ENCODE measurements at regions not wholly inside any gene's neighbourhood (a gene's known extent, or its start where the extent isn't known, plus 50 kb on each side); places are given as distances from the start of the nearest gene placed in this dataset.

DNA sequence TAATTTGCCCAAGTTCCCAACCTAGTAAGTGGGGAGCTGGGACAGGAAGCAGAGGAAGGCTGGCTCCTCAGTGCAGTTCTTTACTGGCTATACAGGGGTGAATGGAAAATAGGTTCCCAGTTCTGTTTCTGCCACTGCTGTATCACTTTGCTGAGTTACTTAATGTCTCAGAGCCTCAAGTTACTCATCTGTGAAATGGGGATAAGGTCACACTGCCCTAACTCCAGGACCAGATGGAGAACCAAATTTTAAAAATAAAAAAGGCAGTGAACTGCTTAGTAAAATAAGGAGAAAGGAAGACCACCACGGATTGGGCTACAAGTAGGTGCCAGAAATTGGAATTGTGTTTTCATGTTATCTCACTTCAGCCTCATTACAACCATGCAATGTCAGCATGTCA lies 147.8 kb downstream of the OMA1 start:
- TF ChIP-seq, protein P1, sequence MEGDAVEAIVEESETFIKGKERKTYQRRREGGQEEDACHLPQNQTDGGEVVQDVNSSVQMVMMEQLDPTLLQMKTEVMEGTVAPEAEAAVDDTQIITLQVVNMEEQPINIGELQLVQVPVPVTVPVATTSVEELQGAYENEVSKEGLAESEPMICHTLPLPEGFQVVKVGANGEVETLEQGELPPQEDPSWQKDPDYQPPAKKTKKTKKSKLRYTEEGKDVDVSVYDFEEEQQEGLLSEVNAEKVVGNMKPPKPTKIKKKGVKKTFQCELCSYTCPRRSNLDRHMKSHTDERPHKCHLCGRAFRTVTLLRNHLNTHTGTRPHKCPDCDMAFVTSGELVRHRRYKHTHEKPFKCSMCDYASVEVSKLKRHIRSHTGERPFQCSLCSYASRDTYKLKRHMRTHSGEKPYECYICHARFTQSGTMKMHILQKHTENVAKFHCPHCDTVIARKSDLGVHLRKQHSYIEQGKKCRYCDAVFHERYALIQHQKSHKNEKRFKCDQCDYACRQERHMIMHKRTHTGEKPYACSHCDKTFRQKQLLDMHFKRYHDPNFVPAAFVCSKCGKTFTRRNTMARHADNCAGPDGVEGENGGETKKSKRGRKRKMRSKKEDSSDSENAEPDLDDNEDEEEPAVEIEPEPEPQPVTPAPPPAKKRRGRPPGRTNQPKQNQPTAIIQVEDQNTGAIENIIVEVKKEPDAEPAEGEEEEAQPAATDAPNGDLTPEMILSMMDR (IDR thresholded peaks at IDR 0.05; ENCODE audit: low read depth, low read length, missing control alignments) = no peak
- DNase-seq (ENCODE audit: extremely low read depth, low read depth) = no peak

DNA sequence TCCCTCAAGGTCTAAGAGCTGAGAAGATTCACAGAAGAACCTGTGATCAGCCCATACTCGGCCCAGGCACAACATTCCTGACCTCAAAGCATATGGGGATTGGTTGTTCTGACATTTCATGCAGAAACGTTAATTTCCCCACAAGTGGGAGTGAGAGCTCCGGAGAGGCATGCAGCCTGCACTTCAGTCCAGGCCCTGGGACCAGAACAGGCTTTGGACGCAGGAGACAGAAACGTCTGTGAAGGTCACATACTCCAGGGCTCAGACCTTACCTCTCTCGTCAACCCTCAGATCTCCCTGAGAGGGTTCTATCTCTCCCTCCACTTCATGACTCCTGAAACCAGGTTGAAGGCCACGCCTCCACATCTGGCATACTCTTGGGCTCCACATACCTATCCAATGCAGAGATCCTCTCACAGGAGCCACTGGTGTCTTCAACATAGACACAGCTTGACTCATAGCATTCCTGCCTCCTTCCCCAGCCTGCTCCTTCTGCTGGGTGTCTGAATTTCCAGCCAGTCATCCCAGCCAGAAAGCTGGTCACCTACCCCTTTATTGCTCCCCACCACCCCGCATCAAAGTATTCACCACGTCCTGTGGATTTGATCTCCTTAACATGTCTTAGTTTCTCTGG lies 149.2 kb downstream of the OMA1 start:
- TF ChIP-seq, protein P1 (IDR thresholded peaks at IDR 0.05; ENCODE audit: low read depth, low read length, missing control alignments) = no peak
- no peak overlapping the region for H3K4me3 ChIP-seq (replicated peaks; ENCODE audit: low read depth, low read length)
- DNase-seq (ENCODE audit: extremely low read depth, low read depth) = no peak

More for the DNA sequence above, 147.8 kb downstream of the OMA1 start:
- no peak overlapping the region for H3K4me3 ChIP-seq (replicated peaks; ENCODE audit: low read depth, low read length)

DNA sequence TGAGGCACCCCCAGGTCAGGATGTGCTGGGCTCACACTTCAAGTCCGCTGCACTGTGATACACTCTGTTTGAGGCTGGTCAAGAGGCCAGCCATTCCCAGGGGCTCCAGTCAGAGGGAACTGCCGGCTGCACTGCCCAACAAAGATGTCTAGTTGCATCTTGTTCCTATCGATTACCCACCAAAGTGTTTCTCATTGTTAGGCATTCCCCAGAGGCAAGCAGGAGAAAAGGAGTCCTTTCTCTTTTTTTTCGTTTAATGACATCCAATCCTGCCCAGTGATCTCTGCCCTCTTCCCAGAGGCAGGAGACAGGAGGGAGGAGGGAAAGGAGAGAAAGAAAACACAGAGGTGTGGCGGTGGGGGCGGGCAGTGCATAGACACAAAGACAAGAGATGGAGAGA lies 150.4 kb downstream of the OMA1 start:
- no peak overlapping the region for H3K4me3 ChIP-seq (replicated peaks; ENCODE audit: low read depth, low read length)
- DNase-seq (ENCODE audit: extremely low read depth, low read depth) = no peak
- TF ChIP-seq, protein P1 (IDR thresholded peaks at IDR 0.05; ENCODE audit: low read depth, low read length, missing control alignments) = no peak

DNA sequence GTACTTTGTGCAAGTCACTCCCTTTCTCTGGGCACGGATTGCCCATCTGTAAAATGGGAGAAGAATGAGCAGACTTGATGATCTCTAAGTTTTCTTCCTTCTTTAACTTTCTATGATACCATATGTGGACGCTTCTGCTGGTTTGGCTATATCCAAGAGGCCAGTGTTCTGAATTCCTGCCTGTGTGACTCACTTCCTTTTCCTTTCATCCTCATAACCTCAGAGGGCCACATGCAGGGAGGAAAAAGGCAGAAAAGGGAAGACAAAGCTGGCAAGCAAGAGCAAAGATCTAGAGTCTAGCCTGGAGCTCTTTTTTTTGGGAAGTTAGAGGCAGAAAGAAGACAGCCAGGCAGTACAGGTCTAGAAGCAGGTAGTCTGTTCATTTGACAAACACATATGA lies 151.2 kb downstream of the OMA1 start:
- TF ChIP-seq, protein P1 (IDR thresholded peaks at IDR 0.05; ENCODE audit: low read depth, low read length, missing control alignments) = no peak
- H3K4me3 ChIP-seq (replicated peaks; ENCODE audit: low read depth, low read length) = no peak overlapping the region
- peak; percentile 95 for DNase-seq (ENCODE audit: extremely low read depth, low read depth)

DNA sequence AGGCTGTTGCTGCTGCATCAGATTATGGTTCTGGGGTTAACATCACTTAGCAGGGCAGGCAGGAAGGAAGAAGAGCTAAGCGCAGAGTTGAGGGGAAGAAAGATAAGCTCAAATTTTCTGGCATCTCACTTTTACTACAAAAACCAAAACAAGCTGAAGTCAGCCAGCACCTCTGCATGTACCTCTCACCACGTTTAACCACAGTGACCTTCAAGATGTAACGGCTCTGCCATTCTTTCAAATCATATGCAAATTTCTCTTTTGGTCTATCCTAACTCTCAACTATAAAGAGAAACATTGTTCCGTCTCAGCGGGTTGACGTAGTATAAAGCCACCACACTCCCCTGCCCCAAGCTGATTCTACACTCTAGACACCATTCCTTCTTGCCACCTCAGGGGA lies 154.4 kb downstream of the OMA1 start:
- DNase-seq (ENCODE audit: extremely low read depth, low read depth) = no peak
- TF ChIP-seq, protein P1 (IDR thresholded peaks at IDR 0.05; ENCODE audit: low read depth, low read length, missing control alignments) = no peak
- no peak overlapping the region for H3K4me3 ChIP-seq (replicated peaks; ENCODE audit: low read depth, low read length)

DNA sequence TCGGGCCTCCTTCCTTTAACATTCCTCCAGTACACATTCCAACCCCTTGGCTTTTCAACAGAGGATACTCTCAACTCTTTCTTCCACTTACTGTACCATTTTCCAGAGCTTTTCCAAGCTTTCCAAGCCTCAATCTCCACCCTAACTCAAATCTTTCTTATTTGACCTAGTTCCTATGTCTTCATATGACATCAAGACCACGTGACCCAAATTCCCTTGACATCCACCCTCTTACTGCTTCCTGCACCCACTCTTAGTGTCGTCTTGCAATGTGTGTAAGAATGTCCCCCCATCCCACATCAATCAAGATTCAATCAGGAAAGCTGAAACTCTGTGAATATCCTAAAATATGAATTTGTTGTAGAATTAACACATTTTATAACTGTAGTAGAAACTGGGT lies 155.0 kb downstream of the OMA1 start:
- no peak for DNase-seq (ENCODE audit: extremely low read depth, low read depth)
- no peak overlapping the region for H3K4me3 ChIP-seq (replicated peaks; ENCODE audit: low read depth, low read length)
- TF ChIP-seq, protein P1 (IDR thresholded peaks at IDR 0.05; ENCODE audit: low read depth, low read length, missing control alignments) = no peak

DNA sequence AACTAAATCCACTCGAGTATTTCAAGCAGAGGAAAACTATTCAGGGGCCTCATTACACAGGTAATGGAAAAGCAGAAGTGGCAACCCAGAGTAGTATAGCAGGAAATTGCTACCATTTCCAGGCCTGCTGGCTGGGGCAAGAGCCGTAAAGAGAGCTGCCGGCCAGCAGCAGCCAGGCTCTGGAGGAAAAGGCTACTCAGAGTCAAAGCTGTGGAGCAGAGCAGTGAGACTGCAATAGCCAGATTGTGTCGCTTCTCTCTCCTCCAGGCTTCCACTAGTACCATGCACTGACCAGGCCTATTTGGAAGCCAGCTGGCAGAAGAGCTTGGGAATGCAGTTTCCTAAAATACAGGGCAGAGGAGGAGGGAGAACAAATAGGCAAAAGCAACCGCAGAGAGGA lies 155.5 kb downstream of the OMA1 start:
- TF ChIP-seq, protein P1 (IDR thresholded peaks at IDR 0.05; ENCODE audit: low read depth, low read length, missing control alignments) = no peak
- no peak for DNase-seq (ENCODE audit: extremely low read depth, low read depth)
- no peak overlapping the region for H3K4me3 ChIP-seq (replicated peaks; ENCODE audit: low read depth, low read length)

Data from HFF-Myc (cell line).